Effector CD4-positive, alpha-beta T cell (primary cell): ENCODE measurements at regions not wholly inside any gene's neighbourhood (a gene's known extent, or its start where the extent isn't known, plus 50 kb on each side); places are given as distances from the start of the nearest gene placed in this dataset.

Source experiments
- DNase-seq: peaks from one replicate; pipeline ENCODE4 v3.0.0-alpha.2; 2020

- DNase-seq, result no peak
These were observed 175.8 kb upstream of the IER5L start for GRCh38 chr9:129353697-129354336.

GRCh38 chr9:129352146-129352865 lies 174.2 kb upstream of the IER5L start:
- DNase-seq, result no peak

- DNase-seq, result no peak
These were observed 173.6 kb upstream of the IER5L start for GRCh38 chr9:129351642-129352145.

GRCh38 chr9:129351058-129351641 lies 173.1 kb upstream of the IER5L start:
- DNase-seq, result no peak

GRCh38 chr9:129350143-129350935 lies 172.3 kb upstream of the IER5L start:
- DNase-seq, result no peak

GRCh38 chr9:129349665-129349947 lies 171.5 kb upstream of the IER5L start:
- DNase-seq, result no peak

- DNase-seq, result no peak
These were observed 171.0 kb upstream of the IER5L start for GRCh38 chr9:129348890-129349664.

GRCh38 chr9:129347316-129348120 lies 169.5 kb upstream of the IER5L start:
- no peak for DNase-seq

- DNase-seq, result no peak
These were observed 168.0 kb upstream of the IER5L start for GRCh38 chr9:129346046-129346445.

- no peak for DNase-seq
These were observed 166.8 kb upstream of the IER5L start for GRCh38 chr9:129344641-129345495.

- DNase-seq, result no peak
These were observed 165.6 kb upstream of the IER5L start for GRCh38 chr9:129343424-129344375.

GRCh38 chr9:129342591-129343423 lies 164.7 kb upstream of the IER5L start:
- no peak for DNase-seq

- no peak for DNase-seq
These were observed 163.9 kb upstream of the IER5L start for GRCh38 chr9:129341987-129342348.

GRCh38 chr9:129341171-129341986 lies 163.3 kb upstream of the IER5L start:
- no peak for DNase-seq

GRCh38 chr9:129340427-129341170 lies 162.5 kb upstream of the IER5L start:
- DNase-seq, result no peak

- DNase-seq, result no peak
These were observed 161.6 kb upstream of the IER5L start for GRCh38 chr9:129339539-129340157.
